ENCODE measurements at regions not wholly inside any gene's neighbourhood (a gene's known extent, or its start where the extent isn't known, plus 50 kb on each side); places are given as distances from the start of the nearest gene placed in this dataset.

- no peak for TF ChIP-seq ZBTB7A (CRISPR knock-in tag; IDR thresholded peaks at IDR 0.05)
Measured at GRCh38 chr2:213205944-213206343, 54.5 kb upstream of the IKZF2 start (continued).

GRCh38 chr2:213213186-213213585 lies 61.8 kb upstream of the IKZF2 start:
- Histone ChIP-seq H3K27me3 (ENCODE audit: control insufficient read depth in 1 of 2, insufficient read depth in 2 of 2, low read length in 2 of 2) (no peaks in the 10 kb centered on the region), H3K4me2 (ENCODE audit: low read depth, low read length) (no peak overlapping the region), H2AFZ (ENCODE audit: low read length) (no peak overlapping the region), H3K79me2 (ENCODE audit: insufficient read depth, low read length) (no peaks in the 10 kb centered on the region), H3K4me1 (ENCODE audit: insufficient read depth, low read length) (no peaks in the 10 kb centered on the region), H3K36me3 (replicated peaks in 1 of 2; ENCODE audit: control insufficient read depth in 1 of 2, insufficient read depth in 2 of 2, low read length in 2 of 2) (no peaks in the 10 kb centered on the region), H3K4me3 (replicated peaks in 1 of 3; ENCODE audit: insufficient read depth in 1 of 3, low read depth in 2 of 3, low read length in 3 of 3) (no peak overlapping the region), H3K9ac (ENCODE audit: insufficient read depth, low read depth, low read length) (no peak overlapping the region), H3K9me3 (ENCODE audit: low read length) (no peaks in the 10 kb centered on the region), H4K20me1 (ENCODE audit: insufficient read depth, low read length) (no peaks in the 10 kb centered on the region), H3K27ac (ENCODE audit: extremely low read length, insufficient read depth, low read length) (no peak overlapping the region)
- no peak for TF ChIP-seq IRF2 (CRISPR knock-in tag; IDR thresholded peaks at IDR 0.05)
- no TSS peak for BruUV-seq (replicated peaks)
- intact Hi-C loops (cut with micrococcal nuclease; ENCODE audit: unreplicated experiment) (no loop called here), in situ Hi-C loops (cut with HindIII; ENCODE audit: extremely low pct_ligation_motif_present, low pct_unique_long_range_greater_than_20kb) (no loop called here)
- FAIRE-seq: no peak
- WGBS (ENCODE audit: low lambda C conversion rate): 34% methylated on average over 6 of the region's 6 CpGs
- no peak for DNase-seq (ENCODE audit: low spot score)
- POLR2A ChIA-PET: no interaction called here
- ATAC-seq: no peak
- CTCF ChIA-PET (ENCODE audit: low intra/inter-chr PET ratio, low total read pairs): no interaction called here

GRCh38 chr2:213214209-213214608 lies 62.8 kb upstream of the IKZF2 start:
- Histone ChIP-seq H3K9ac (ENCODE audit: insufficient read depth, low read depth, low read length) (no peak overlapping the region), H3K9me3 (ENCODE audit: low read length) (no peaks in the 10 kb centered on the region), H3K27ac (ENCODE audit: extremely low read length, insufficient read depth, low read length) (no peak overlapping the region), H3K4me1 (ENCODE audit: insufficient read depth, low read length) (no peaks in the 10 kb centered on the region), H2AFZ (ENCODE audit: low read length) (no peak overlapping the region), H3K79me2 (ENCODE audit: insufficient read depth, low read length) (no peaks in the 10 kb centered on the region), H3K4me3 (replicated peaks in 1 of 3; ENCODE audit: insufficient read depth in 1 of 3, low read depth in 2 of 3, low read length in 3 of 3) (no peak overlapping the region), H3K4me2 (ENCODE audit: low read depth, low read length) (no peak overlapping the region), H3K27me3 (ENCODE audit: control insufficient read depth in 1 of 2, insufficient read depth in 2 of 2, low read length in 2 of 2) (no peaks in the 10 kb centered on the region), H4K20me1 (ENCODE audit: insufficient read depth, low read length) (no peaks in the 10 kb centered on the region), H3K36me3 (replicated peaks in 1 of 2; ENCODE audit: control insufficient read depth in 1 of 2, insufficient read depth in 2 of 2, low read length in 2 of 2) (no peaks in the 10 kb centered on the region)
- DNase-seq (ENCODE audit: low spot score) (no peak), FAIRE-seq (no peak), ATAC-seq (no peak)
- BruUV-seq (replicated peaks): no TSS peak
- POLR2A ChIA-PET: no interaction called here
- no peak for TF ChIP-seq ZNF274 (CRISPR knock-in tag; IDR thresholded peaks at IDR 0.05)
- 42% methylated on average over 10 of the region's 10 CpGs for WGBS (ENCODE audit: low lambda C conversion rate)
- intact Hi-C loops (cut with micrococcal nuclease; ENCODE audit: unreplicated experiment): no loop called here
- in situ Hi-C loops (cut with HindIII; ENCODE audit: extremely low pct_ligation_motif_present, low pct_unique_long_range_greater_than_20kb): no loop called here
- CTCF ChIA-PET (ENCODE audit: low intra/inter-chr PET ratio, low total read pairs): no interaction called here
